NT2/D1 (cell line): ENCODE measurements at regions not wholly inside any gene's neighbourhood (a gene's known extent, or its start where the extent isn't known, plus 50 kb on each side); places are given as distances from the start of the nearest gene placed in this dataset.

Experiments
- SUZ12 ChIP-seq: IDR thresholded peaks from 2 replicates; pipeline ENCODE4 v1.6.1; 2011; ENCODE audit not compliant: insufficient read length, insufficient read depth; ENCODE audit errors: extremely low read depth
- YY1 ChIP-seq: IDR thresholded peaks from 2 replicates; pipeline ENCODE4 v1.6.1; 2011; ENCODE audit not compliant: insufficient read length, insufficient read depth
- ZNF274 ChIP-seq: IDR thresholded peaks from 2 replicates; pipeline ENCODE4 v1.6.1; 2011; ENCODE audit warnings: mild to moderate bottlenecking, low read depth, low read length

- TF ChIP-seq YY1 (no peak), SUZ12 (no peak), ZNF274 (no peak)
These were observed 473.3 kb downstream of the FBXO15 start for GRCh38 chr18:73674125-73674865.
